ENCODE measurements at regions not wholly inside any gene's neighbourhood (a gene's known extent, or its start where the extent isn't known, plus 50 kb on each side); places are given as distances from the start of the nearest gene placed in this dataset.

GRCh38 chr4:155603360-155603891, 63.2 kb upstream of the GUCY1A1 start:
- no peak for TF ChIP-seq CTCF (IDR thresholded peaks at IDR 0.05)
- no peaks in the 10 kb centered on the region for H3K36me3 Mint-ChIP-seq (ENCODE audit: low read depth)
- no peak overlapping the region for H3K4me3 Mint-ChIP-seq (ENCODE audit: unreplicated experiment)
- no peak for DNase-seq (ENCODE audit: low spot score)
- peaks cover 51% of the 10 kb centered on the region for H3K4me1 Mint-ChIP-seq (ENCODE audit: low read depth)
- H3K27ac Mint-ChIP-seq (ENCODE audit: unreplicated experiment): peak overlapping the region; percentile 41
- H3K9me3 Mint-ChIP-seq (ENCODE audit: low read depth): no peaks in the 10 kb centered on the region
- H3K27me3 Mint-ChIP-seq (ENCODE audit: low read depth): no peaks in the 10 kb centered on the region

DNA sequence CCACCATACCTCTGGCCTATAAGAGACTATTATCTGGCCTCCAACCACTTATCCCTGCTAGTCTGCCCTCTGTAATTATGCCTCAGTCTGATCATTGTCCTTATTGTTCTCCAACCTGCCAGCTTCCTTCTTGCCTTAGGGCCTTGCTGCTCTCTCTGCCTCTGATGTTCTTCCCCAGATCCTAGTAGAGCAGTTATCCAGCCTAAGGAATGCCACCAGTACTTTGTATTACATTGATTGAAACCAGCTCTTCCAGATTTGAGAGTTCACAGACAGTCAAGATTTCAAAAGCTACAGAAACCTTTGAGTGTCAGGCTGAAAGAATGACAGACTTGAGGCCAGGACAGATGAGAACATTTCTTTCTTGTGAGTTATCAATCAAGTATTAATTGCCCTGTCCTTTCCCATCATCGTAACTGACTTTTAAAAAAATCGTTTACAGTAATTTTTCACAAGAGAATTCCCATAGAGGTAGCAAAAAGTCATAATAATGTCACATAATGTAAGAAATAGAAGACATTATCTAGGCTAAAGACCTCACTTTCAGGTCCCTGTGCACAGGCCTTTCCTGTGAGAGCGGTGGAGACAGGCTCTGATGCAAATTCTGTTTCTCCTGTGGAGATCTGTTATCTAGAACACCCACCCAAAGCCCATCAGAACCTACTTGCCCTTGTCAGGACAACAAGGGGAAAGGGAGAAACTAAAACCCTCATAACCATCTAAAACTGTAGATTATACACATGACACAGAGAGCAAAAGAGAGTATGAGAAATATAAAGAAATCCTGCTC, 64.1 kb upstream of the GUCY1A1 start:
- Mint-ChIP-seq H3K27ac (ENCODE audit: unreplicated experiment) (peak overlapping the region; percentile 8), H3K4me1 (ENCODE audit: low read depth) (peaks cover 48% of the 10 kb centered on the region), H3K9me3 (ENCODE audit: low read depth) (no peaks in the 10 kb centered on the region), H3K27me3 (ENCODE audit: low read depth) (no peaks in the 10 kb centered on the region), H3K36me3 (ENCODE audit: low read depth) (no peaks in the 10 kb centered on the region), H3K4me3 (ENCODE audit: unreplicated experiment) (no peak overlapping the region)
- DNase-seq (ENCODE audit: low spot score): no peak
- TF ChIP-seq CTCF (IDR thresholded peaks at IDR 0.05): no peak

GRCh38 chr4:155600244-155600643, 66.4 kb upstream of the GUCY1A1 start:
- H3K27ac Mint-ChIP-seq (ENCODE audit: unreplicated experiment): no peak overlapping the region
- peaks cover 53% of the 10 kb centered on the region for H3K4me1 Mint-ChIP-seq (ENCODE audit: low read depth)
- no peak for TF ChIP-seq CTCF (IDR thresholded peaks at IDR 0.05)
- H3K9me3 Mint-ChIP-seq (ENCODE audit: low read depth): no peaks in the 10 kb centered on the region
- H3K36me3 Mint-ChIP-seq (ENCODE audit: low read depth): no peaks in the 10 kb centered on the region
- DNase-seq (ENCODE audit: low spot score): no peak
- H3K27me3 Mint-ChIP-seq (ENCODE audit: low read depth): no peaks in the 10 kb centered on the region
- no peak overlapping the region for H3K4me3 Mint-ChIP-seq (ENCODE audit: unreplicated experiment)

DNA sequence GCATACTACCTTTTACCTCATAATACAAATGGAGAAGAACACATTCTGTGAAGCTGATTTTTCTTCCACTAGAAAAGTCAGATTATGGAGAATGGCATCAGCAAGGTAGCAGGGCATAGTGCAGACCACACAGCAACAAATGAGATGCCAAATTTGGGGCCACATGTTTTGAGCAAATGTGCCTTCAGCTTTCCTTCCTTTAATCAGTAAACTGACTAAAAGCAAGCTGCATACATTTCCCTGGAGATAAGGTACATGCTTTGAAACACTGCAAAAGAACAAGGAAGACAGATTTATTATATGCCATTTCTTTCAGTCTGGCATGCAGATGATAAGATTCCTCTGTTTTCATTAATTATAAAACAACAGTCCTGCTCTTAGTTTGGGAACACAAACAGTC, 67.1 kb upstream of the GUCY1A1 start:
- TF ChIP-seq CTCF (IDR thresholded peaks at IDR 0.05): no peak
- Mint-ChIP-seq H3K4me1 (ENCODE audit: low read depth) (peaks cover 46% of the 10 kb centered on the region), H3K9me3 (ENCODE audit: low read depth) (no peaks in the 10 kb centered on the region), H3K27ac (ENCODE audit: unreplicated experiment) (no peak overlapping the region), H3K4me3 (ENCODE audit: unreplicated experiment) (no peak overlapping the region), H3K27me3 (ENCODE audit: low read depth) (no peaks in the 10 kb centered on the region), H3K36me3 (ENCODE audit: low read depth) (no peaks in the 10 kb centered on the region)
- DNase-seq (ENCODE audit: low spot score): no peak

- TF ChIP-seq CTCF (IDR thresholded peaks at IDR 0.05): no peak
- Mint-ChIP-seq H3K36me3 (ENCODE audit: low read depth) (no peaks in the 10 kb centered on the region), H3K27me3 (ENCODE audit: low read depth) (no peaks in the 10 kb centered on the region), H3K4me3 (ENCODE audit: unreplicated experiment) (no peak overlapping the region), H3K27ac (ENCODE audit: unreplicated experiment) (no peak overlapping the region), H3K4me1 (ENCODE audit: low read depth) (peaks cover 41% of the 10 kb centered on the region), H3K9me3 (ENCODE audit: low read depth) (no peaks in the 10 kb centered on the region)
- no peak for DNase-seq (ENCODE audit: low spot score)
Observed at GRCh38 chr4:155599085-155599484, 67.6 kb upstream of the GUCY1A1 start.

All from chondrocyte (in vitro differentiated cells).